ENCODE measurements at regions not wholly inside any gene's neighbourhood (a gene's known extent, or its start where the extent isn't known, plus 50 kb on each side); places are given as distances from the start of the nearest gene placed in this dataset.

- no peak for TF ChIP-seq CTCF (IDR thresholded peaks at IDR 0.05)
- TF ChIP-seq POLR2A (IDR thresholded peaks at IDR 0.05): no peak
Measured at GRCh38 chr3:187909866-187910265, 164.6 kb upstream of the BCL6 start.
